C1 segment of cervical spinal cord (tissue), 14 donors: ENCODE measurements at regions not wholly inside any gene's neighbourhood (a gene's known extent, or its start where the extent isn't known, plus 50 kb on each side); places are given as distances from the start of the nearest gene placed in this dataset.
A peak's percentile ranks its signal among the peaks of the same experiment; 100 is the strongest.
"Not testable (repeated sequence)": the region's sequence is repeated elsewhere in the genome, so short reads cannot be mapped to it uniquely, and the experiment has no call there.

Source experiments
- DNase-seq, 14 donors: peaks; one replicate each; lab custom pipeline; 2025; lab: John Stamatoyannopoulos, UW

GRCh38 chr20:47951521-47951971 is 166.3 kb upstream of the SULF2 start:
- no peak for DNase-seq

GRCh38 chr20:47950913-47951283 is 165.6 kb upstream of the SULF2 start:
- DNase-seq: no peak

GRCh38 chr20:47950124-47950912 is 165.0 kb upstream of the SULF2 start:
- DNase-seq: peak in 4 of 14 donors; percentile 10 to 43 (median 30)

GRCh38 chr20:47949230-47949629 is 163.9 kb upstream of the SULF2 start:
- DNase-seq: no peak

- no peak for DNase-seq
These were observed 159.4 kb upstream of the SULF2 start for GRCh38 chr20:47944682-47945081.

- DNase-seq: no peak
These were observed 156.6 kb upstream of the SULF2 start for GRCh38 chr20:47941869-47942268.

- no peak for DNase-seq
These were observed 155.0 kb upstream of the SULF2 start for GRCh38 chr20:47940101-47940813.

GRCh38 chr20:47936612-47937011 is 151.3 kb upstream of the SULF2 start:
- no peak for DNase-seq

- no peak for DNase-seq
These were observed 149.5 kb upstream of the SULF2 start for GRCh38 chr20:47934761-47935160.

GRCh38 chr20:47931443-47931842 is 146.2 kb upstream of the SULF2 start:
- DNase-seq: no peak

- DNase-seq: no peak
These were observed 145.7 kb upstream of the SULF2 start for GRCh38 chr20:47931002-47931401.

- DNase-seq: no peak
These were observed 144.3 kb upstream of the SULF2 start for GRCh38 chr20:47929368-47930115.

- no peak for DNase-seq
These were observed 142.7 kb upstream of the SULF2 start for GRCh38 chr20:47927944-47928343.

- no peak for DNase-seq
These were observed 142.1 kb upstream of the SULF2 start for GRCh38 chr20:47927385-47927851.

GRCh38 chr20:47926731-47927130 is 141.4 kb upstream of the SULF2 start:
- no peak for DNase-seq

GRCh38 chr20:47925593-47925992 is 140.3 kb upstream of the SULF2 start:
- no peak for DNase-seq

- DNase-seq: no peak
These were observed 137.0 kb upstream of the SULF2 start for GRCh38 chr20:47922269-47922668.

GRCh38 chr20:47921829-47922228 is 136.5 kb upstream of the SULF2 start:
- not testable (repeated sequence) for DNase-seq

GRCh38 chr20:47921408-47921807 is 136.1 kb upstream of the SULF2 start:
- no peak for DNase-seq

GRCh38 chr20:47917549-47918070 is 132.3 kb upstream of the SULF2 start:
- no peak for DNase-seq

GRCh38 chr20:47915495-47915894 is 130.2 kb upstream of the SULF2 start:
- no peak for DNase-seq

- no peak for DNase-seq
These were observed 129.5 kb upstream of the SULF2 start for GRCh38 chr20:47914792-47915191.
